ENCODE measurements at regions not wholly inside any gene's neighbourhood (a gene's known extent, or its start where the extent isn't known, plus 50 kb on each side); places are given as distances from the start of the nearest gene placed in this dataset.

GRCh38 chr7:68958571-68958970 is 639.7 kb upstream of the AUTS2 start:
- H3K9me3 ChIP-seq (ENCODE audit: control insufficient read depth, insufficient read depth, low read length), result peaks cover 9% of the 10 kb centered on the region
- dilution Hi-C loops (cut with HindIII; ENCODE audit: low sequenced_read_pairs, unreplicated experiment), result no loop called here
- no peak overlapping the region for H4K91ac ChIP-seq (ENCODE audit: insufficient read depth, low read depth, low read length)
- DNase-seq (no peak), ATAC-seq (ENCODE audit: low read depth) (no peak)
- H2AK5ac ChIP-seq (ENCODE audit: low read depth, low read length), result no peak overlapping the region
- H3K36me3 ChIP-seq (ENCODE audit: control insufficient read depth, insufficient read depth, low read length), result no peaks in the 10 kb centered on the region
- H3K9ac ChIP-seq (ENCODE audit: low read depth, low read length), result no peak overlapping the region
- no peak overlapping the region for H3K23ac ChIP-seq (ENCODE audit: low read depth, low read length)
- intact Hi-C loops (cut with micrococcal nuclease), result no loop called here
- H3K9me1 ChIP-seq (ENCODE audit: insufficient read depth, low read length), result no peaks in the 10 kb centered on the region
- no peak overlapping the region for H3K4me2 ChIP-seq (ENCODE audit: low read depth, low read length)
- H4K20me1 ChIP-seq (ENCODE audit: insufficient read depth, low read length), result no peaks in the 10 kb centered on the region
- H3K4me1 ChIP-seq (ENCODE audit: control insufficient read depth, insufficient read depth, low read length), result no peaks in the 10 kb centered on the region
- no peak overlapping the region for H2AK9ac ChIP-seq (replicated peaks; ENCODE audit: low read depth, low read length, poor library complexity)
- TF ChIP-seq BHLHE40 (IDR thresholded peaks at IDR 0.05; ENCODE audit: low read depth, low read length) (no peak), CEBPB (IDR thresholded peaks at IDR 0.05; ENCODE audit: low read depth, low read length) (no peak), MXI1 (IDR thresholded peaks at IDR 0.05; ENCODE audit: borderline replicate concordance, low read depth, low read length) (no peak), NFE2L2 (IDR thresholded peaks at IDR 0.05; ENCODE audit: low read depth, low read length) (no peak), CTCF (conservative IDR thresholded peaks at IDR 0.05; ENCODE audit: low read depth, low read length) (no peak), FOS (IDR thresholded peaks at IDR 0.05; ENCODE audit: low read depth, low read length) (no peak), RAD21 (IDR thresholded peaks at IDR 0.05; ENCODE audit: low read length) (no peak), CHD1 (IDR thresholded peaks at IDR 0.05; ENCODE audit: low read depth, low read length) (no peak), RCOR1 (IDR thresholded peaks at IDR 0.05; ENCODE audit: insufficient replicate concordance, low read length) (no peak), RFX5 (IDR thresholded peaks at IDR 0.05; ENCODE audit: low read depth, low read length) (no peak), POLR2A (IDR thresholded peaks at IDR 0.05; ENCODE audit: low read depth, low read length) (no peak), ELK1 (IDR thresholded peaks at IDR 0.05; ENCODE audit: borderline replicate concordance, low read depth, low read length) (no peak)
- BruUV-seq (replicated peaks), result no TSS peak
- no CpG with 5 or more reads among the region's 2 CpGs for WGBS, 2 experiments (ENCODE audit: extremely low coverage in 2 of 2, insufficient read length in 1 of 2)
- no peak overlapping the region for H3K27ac ChIP-seq (ENCODE audit: insufficient read depth, low read length)
- in situ Hi-C loops (cut with MboI; ENCODE audit: low sequenced_read_pairs), result no loop called here
- H3K18ac ChIP-seq (ENCODE audit: low read depth, low read length), result no peak overlapping the region
- H2BK120ac ChIP-seq (ENCODE audit: low read depth, low read length), result no peak overlapping the region
- ChIA-PET POLR2A (ENCODE audit: unreplicated experiment) (no interaction called here), CTCF (no interaction called here)
- no peak overlapping the region for H2BK20ac ChIP-seq (ENCODE audit: low read depth, low read length)
- no peak overlapping the region for H4K8ac ChIP-seq (ENCODE audit: low read depth in 2 of 2, low read length in 2 of 2)
- no peaks in the 10 kb centered on the region for H3K79me1 ChIP-seq (ENCODE audit: low read depth in 1 of 2, low read length in 2 of 2)
- no peak overlapping the region for H4K5ac ChIP-seq (ENCODE audit: low read depth, low read length)
- H2AFZ ChIP-seq (replicated peaks; ENCODE audit: low read length, poor library complexity), result no peak overlapping the region
- H2BK15ac ChIP-seq (ENCODE audit: low read depth, low read length), result no peak overlapping the region
- H3K4ac ChIP-seq (ENCODE audit: low read depth, low read length), result no peak overlapping the region
- H3K27me3 ChIP-seq (ENCODE audit: control insufficient read depth, insufficient read depth, low read length), result no peaks in the 10 kb centered on the region
- H2BK5ac ChIP-seq (ENCODE audit: low read depth, low read length, poor library complexity, severe bottlenecking), result no peak overlapping the region
- no peak overlapping the region for H3K14ac ChIP-seq (replicated peaks; ENCODE audit: low read depth, low read length)
- no peak overlapping the region for H3K56ac ChIP-seq (ENCODE audit: extremely low read depth, insufficient read depth, low read length)
- no peak overlapping the region for H3K4me3 ChIP-seq (ENCODE audit: insufficient read depth, low read depth, low read length)

All from IMR-90 (cell line).